GM12891 (cell line): ENCODE measurements at regions not wholly inside any gene's neighbourhood (a gene's known extent, or its start where the extent isn't known, plus 50 kb on each side); places are given as distances from the start of the nearest gene placed in this dataset.

Experiments
- POLR2A ChIP-seq: IDR thresholded peaks from 2 replicates; pipeline ENCODE4 v1.6.1; 2011; ENCODE audit warnings: low read depth, low read length, control low read depth
- POLR2AphosphoS5 ChIP-seq: IDR thresholded peaks from 2 replicates; pipeline ENCODE4 v1.6.1; 2011; ENCODE audit warnings: low read depth, low read length, control low read depth
- POU2F2 ChIP-seq: IDR thresholded peaks from 2 replicates; pipeline ENCODE4 v1.6.1; 2011; ENCODE audit warnings: low read depth, mild to moderate bottlenecking, control low read depth, low read length, moderate library complexity

- no peak for TF ChIP-seq POLR2AphosphoS5
- no peak for TF ChIP-seq POLR2A
- no peak for TF ChIP-seq POU2F2
Observed at GRCh38 chr2:143926736-143927135, 593.2 kb downstream of the ZEB2 start.
